HG03175 (cell line): ENCODE measurements at regions not wholly inside any gene's neighbourhood (a gene's known extent, or its start where the extent isn't known, plus 50 kb on each side); places are given as distances from the start of the nearest gene placed in this dataset.

Experiments used
- ATAC-seq: cut with Tn5 transposase; IDR thresholded peaks from one replicate; pipeline ENCODE4 v1.9.1; 2021; ENCODE audit warnings: mild to moderate bottlenecking, moderate library complexity; ENCODE audit not compliant: unreplicated experiment

GRCh38 chr15:93150910-93151881 lies 62.2 kb upstream of the RGMA start:
- no peak for ATAC-seq

- no peak for ATAC-seq
These were observed 57.6 kb upstream of the RGMA start for GRCh38 chr15:93146601-93147000.

- ATAC-seq = no peak
These were observed 57.2 kb upstream of the RGMA start for GRCh38 chr15:93146196-93146595.

GRCh38 chr15:93144463-93145236 lies 55.6 kb upstream of the RGMA start:
- no peak for ATAC-seq

- ATAC-seq = no peak
These were observed 54.2 kb upstream of the RGMA start for GRCh38 chr15:93143186-93143585.

GRCh38 chr15:93141371-93141794 lies 52.4 kb upstream of the RGMA start:
- ATAC-seq = peak; percentile 83

- no peak for ATAC-seq
These were observed 50.4 kb upstream of the RGMA start for GRCh38 chr15:93139436-93139835.

- ATAC-seq = no peak
These were observed 49.8 kb upstream of the RGMA start for GRCh38 chr15:93138681-93139250.
